Inferior parietal cortex (tissue), 1 donor: ENCODE measurements at regions not wholly inside any gene's neighbourhood (a gene's known extent, or its start where the extent isn't known, plus 50 kb on each side); places are given as distances from the start of the nearest gene placed in this dataset.
A peak's percentile ranks its signal among the peaks of the same experiment; 100 is the strongest.
"Not testable (repeated sequence)": the region's sequence is repeated elsewhere in the genome, so short reads cannot be mapped to it uniquely, and the experiment has no call there.

Source experiments
- DNase-seq: peaks from one replicate; pipeline ENCODE4 v3.0.0-alpha.2; 2016; ENCODE audit errors: extremely low spot score

DNA sequence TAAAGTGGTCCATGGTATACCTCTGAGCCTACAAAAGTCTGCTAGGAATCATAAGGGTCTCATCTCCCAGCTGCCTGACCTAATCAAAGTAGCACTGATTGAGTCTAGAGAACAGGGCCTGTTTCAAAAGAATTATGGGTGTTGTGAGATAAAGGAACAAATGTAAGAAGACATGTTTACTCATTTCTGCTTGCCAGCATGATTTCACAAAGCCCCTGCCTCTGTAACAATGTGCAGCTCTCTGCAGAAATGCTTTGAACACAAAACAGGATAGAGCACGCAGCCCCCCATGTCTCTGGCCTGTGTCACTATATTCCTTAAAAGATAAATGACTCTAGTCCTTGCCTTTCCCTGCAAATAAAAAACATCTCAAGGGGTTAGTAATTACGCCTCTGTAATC lies 94.7 kb upstream of the IGSF10 start:
- DNase-seq = no peak

DNA sequence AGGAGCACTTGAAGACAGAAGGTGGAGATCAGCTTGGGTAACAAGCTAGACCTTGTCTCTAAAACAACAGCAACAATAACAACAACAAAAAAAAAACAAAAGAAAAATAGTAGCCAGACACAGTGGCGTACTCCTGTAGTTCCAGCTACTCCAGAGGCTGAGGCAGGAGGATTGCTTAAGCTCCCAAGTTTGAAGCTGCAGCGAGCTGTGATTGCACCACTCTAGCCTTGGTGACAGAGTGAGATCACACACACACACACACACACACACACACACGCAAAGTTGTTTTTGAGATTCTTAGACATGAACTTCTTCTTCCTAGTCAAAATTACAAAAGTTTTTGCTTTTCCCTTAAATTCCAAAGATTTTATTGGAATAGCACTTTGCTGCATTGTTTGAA lies 93.0 kb upstream of the IGSF10 start:
- DNase-seq = no peak

DNA sequence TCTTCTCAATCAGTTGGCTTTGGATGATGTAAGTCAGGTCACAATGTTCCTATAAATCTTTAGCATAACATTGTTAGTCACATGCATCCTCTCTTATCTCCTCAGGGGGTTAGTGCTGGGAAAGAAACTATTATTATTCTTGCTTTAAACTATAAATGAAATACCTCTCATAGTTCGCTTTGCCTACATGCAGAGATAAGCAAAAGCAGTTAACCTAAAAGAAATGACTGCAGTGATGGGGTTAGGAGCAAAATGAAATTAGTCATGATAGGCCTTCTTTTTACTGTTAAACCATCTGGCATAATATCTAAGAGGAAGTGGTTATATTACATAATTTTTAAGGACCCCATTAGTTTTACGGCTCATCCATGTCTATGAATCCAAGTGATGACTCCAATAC lies 91.7 kb upstream of the IGSF10 start:
- no peak for DNase-seq

- no peak for DNase-seq
Observed at GRCh38 chr3:151550642-151551041, 89.8 kb upstream of the IGSF10 start.

- no peak for DNase-seq
Observed at GRCh38 chr3:151550025-151550618, 89.3 kb upstream of the IGSF10 start.

GRCh38 chr3:151548195-151548594 lies 87.3 kb upstream of the IGSF10 start:
- no peak for DNase-seq

GRCh38 chr3:151544164-151544548 lies 83.3 kb upstream of the IGSF10 start:
- no peak for DNase-seq

DNA sequence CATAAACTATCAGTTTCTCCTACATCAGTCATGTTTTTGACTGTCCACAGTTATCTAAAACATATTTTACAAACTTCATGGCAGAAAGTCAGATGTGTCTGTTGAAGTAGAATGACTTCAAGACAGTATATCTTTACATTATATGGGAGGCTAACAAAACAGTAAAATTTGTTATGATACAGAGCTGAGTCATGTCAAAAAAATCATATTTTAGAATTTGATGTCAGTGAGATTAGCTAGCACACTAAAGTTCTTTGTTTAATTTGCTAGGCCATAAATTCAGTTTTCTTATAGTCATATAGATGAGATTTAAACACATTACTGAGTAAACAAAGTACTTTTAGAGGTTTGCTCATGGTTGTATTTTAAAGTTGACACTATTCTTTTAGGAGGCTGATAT lies 80.3 kb upstream of the IGSF10 start:
- no peak for DNase-seq

DNA sequence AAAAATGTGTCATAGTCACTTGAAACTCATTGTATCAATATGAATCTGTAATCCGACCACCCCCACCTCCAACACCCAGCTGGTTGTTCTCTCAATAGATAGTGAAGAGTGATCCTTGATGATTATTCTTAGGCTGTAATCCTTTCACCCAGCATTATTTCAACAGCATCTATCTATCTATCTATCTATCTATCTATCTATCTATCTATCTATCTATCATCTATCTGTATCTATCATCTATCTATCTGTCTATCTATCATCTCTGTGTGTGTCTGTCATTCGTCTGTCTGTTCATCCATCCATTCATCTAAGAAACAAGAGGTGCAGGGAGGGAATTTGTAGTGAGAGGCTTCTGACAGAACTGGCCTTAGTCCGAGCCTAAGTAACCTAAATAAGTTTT lies 78.7 kb upstream of the IGSF10 start:
- DNase-seq = no peak

DNA sequence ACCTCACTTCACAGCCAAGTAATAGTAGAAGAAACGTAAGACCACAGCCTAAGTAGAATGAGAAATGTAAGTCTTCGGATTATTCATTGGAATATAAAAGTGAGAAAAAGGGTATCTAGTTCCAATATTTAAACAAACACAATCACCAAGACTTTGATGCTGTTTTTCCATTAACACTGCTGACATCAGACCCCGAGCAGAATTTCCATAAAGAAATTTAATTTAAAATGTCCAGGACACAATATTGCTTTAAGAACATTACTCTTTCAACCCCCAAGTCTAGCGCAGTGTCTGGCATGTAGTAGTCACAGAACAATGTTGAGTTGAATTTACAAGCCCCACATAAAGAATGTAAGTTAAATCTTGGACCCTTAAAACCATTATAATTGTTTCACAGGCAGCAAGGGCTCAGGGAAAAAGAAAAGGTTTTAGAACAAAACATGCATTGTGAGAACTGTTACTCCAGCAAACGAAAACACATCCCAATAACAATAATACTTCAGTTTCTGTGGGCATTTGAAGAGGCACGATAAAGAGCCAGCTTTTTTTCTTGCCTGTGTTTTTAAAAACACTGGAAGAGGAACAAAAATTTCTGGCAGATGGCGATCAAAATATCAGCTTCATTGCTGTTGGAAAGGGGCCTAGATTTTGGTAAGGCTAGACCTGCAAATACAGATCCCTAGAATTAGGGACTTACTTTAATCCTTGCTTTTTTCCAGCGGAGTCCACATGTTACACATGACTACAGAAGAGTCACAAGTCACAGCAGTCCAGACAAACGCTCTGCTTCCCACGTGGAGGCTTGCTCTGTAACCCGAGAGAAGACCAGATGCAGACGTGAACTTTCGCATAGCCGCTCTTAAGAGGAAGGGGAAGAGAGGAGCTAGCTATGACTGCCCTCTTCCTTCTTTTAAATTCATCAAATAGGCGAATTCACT lies 77.9 kb upstream of the IGSF10 start:
- peak; percentile 45 for DNase-seq

- no peak for DNase-seq
Observed at GRCh38 chr3:151537726-151538125, 76.9 kb upstream of the IGSF10 start.

GRCh38 chr3:151526757-151527156 lies 65.9 kb upstream of the IGSF10 start:
- no peak for DNase-seq

- no peak for DNase-seq
Observed at GRCh38 chr3:151520105-151520504, 59.2 kb upstream of the IGSF10 start.

- DNase-seq = not testable (repeated sequence)
Observed at GRCh38 chr3:151511433-151511832, 50.6 kb upstream of the IGSF10 start.
